ENCODE measurements at regions not wholly inside any gene's neighbourhood (a gene's known extent, or its start where the extent isn't known, plus 50 kb on each side); places are given as distances from the start of the nearest gene placed in this dataset.

GRCh38 chr22:44438056-44438455 lies 60.0 kb downstream of the RTL6 start:
- TF ChIP-seq CEBPB (IDR thresholded peaks at IDR 0.05; ENCODE audit: borderline replicate concordance in 1 of 2, low read depth in 2 of 2, low read length in 2 of 2) (no peak), ATF7 (IDR thresholded peaks at IDR 0.05; ENCODE audit: low read depth) (no peak), CTCF (IDR thresholded peaks at IDR 0.05 in 2 of 3, conservative IDR thresholded peaks at IDR 0.05 in 1 of 3; ENCODE audit: control insufficient read depth in 2 of 3, extremely low read depth in 1 of 3, insufficient read depth in 1 of 3, low read depth in 3 of 3, low read length in 3 of 3) (no peak), NFIC (IDR thresholded peaks at IDR 0.05; ENCODE audit: low read depth, low read length) (no peak), ZBTB33 (IDR thresholded peaks at IDR 0.05) (no peak), SUPT20H (IDR thresholded peaks at IDR 0.05; ENCODE audit: borderline replicate concordance, control insufficient read depth, low read depth, low read length) (no peak), ELK1 (IDR thresholded peaks at IDR 0.05; ENCODE audit: low read depth, low read length) (no peak), EZH2 (IDR thresholded peaks at IDR 0.05; ENCODE audit: borderline replicate concordance, control insufficient read depth, low read depth, low read length) (no peak), POLR2A (IDR thresholded peaks at IDR 0.05; ENCODE audit: low read depth, low read length) (no peak), CREB1 (IDR thresholded peaks at IDR 0.05; ENCODE audit: low read depth) (no peak), EGR1 (IDR thresholded peaks at IDR 0.05; ENCODE audit: borderline replicate concordance in 1 of 2, low read depth in 2 of 2, low read length in 2 of 2) (no peak), JUNB (IDR thresholded peaks at IDR 0.05) (no peak), SRF (IDR thresholded peaks at IDR 0.05; ENCODE audit: low read depth in 2 of 2, low read length in 2 of 2) (no peak)

Data from GM12878 (cell line).